Skin epidermis (tissue), 12 donors: ENCODE measurements at regions not wholly inside any gene's neighbourhood (a gene's known extent, or its start where the extent isn't known, plus 50 kb on each side); places are given as distances from the start of the nearest gene placed in this dataset.
"Not testable (repeated sequence)": the region's sequence is repeated elsewhere in the genome, so short reads cannot be mapped to it uniquely, and the experiment has no call there.

Source experiments
- H3K27ac ChIP-seq, 21 experiments: fragments of 200-600 bp; sonication (generic) in 11 of 21; one replicate each; pipeline ENCODE4 v1.5.0; 2020; ENCODE audit warnings: mild to moderate bottlenecking in 3 of 21, inconsistent platforms in 2 of 21, moderate library complexity in 2 of 21
- H3K4me3 ChIP-seq, 7 experiments: fragments of 200-600 bp; sonication (generic) in 2 of 7; one replicate each; pipeline ENCODE4 v1.5.0; 2020; ENCODE audit warnings: inconsistent platforms in 2 of 7, mild to moderate bottlenecking in 2 of 7, moderate library complexity in 1 of 7

DNA sequence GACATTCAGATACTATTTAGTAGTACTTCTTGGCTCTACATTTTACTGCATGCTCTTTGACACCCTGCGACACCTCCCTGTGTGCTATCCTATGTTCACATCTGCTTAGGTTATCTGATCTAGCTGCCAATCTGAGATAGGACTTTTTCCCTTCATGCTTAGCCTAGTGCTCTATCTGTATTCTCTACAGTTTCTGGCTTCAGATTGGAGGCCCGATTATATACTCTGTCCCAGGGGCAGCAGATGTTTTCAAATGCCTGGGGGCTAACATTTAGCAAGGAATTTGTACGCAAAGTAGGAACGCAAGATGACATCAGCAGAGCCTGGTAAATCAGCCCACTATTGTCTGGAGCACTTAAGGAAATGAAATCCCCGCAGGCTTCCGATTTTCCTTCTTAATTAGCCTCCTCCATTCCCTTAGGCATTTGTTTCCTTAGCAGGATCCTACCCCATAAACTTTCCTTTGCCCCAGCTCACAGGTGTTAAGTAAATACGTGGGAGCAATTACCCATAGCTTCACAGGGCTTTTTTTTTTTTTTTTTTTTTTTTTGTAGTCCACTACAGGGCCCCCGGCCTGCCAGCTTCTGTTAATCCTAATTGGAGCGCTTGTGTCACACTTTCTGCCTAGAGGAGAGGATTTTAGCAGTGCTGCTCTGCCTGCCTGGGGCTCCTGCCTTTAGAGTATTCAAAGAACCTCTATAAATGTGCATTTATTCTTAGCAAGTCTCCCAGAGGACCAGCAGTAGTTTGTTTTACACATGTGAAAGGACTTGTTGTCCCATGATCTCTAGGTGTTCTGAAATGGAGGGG lies 61.1 kb upstream of the LPAR1 start:
- no peak overlapping the region for H3K27ac ChIP-seq
- no peak overlapping the region for H3K4me3 ChIP-seq

- Histone ChIP-seq H3K4me3 (no peak overlapping the region), H3K27ac (no peak overlapping the region)
These were observed 59.8 kb upstream of the LPAR1 start for GRCh38 chr9:111098093-111098492.

DNA sequence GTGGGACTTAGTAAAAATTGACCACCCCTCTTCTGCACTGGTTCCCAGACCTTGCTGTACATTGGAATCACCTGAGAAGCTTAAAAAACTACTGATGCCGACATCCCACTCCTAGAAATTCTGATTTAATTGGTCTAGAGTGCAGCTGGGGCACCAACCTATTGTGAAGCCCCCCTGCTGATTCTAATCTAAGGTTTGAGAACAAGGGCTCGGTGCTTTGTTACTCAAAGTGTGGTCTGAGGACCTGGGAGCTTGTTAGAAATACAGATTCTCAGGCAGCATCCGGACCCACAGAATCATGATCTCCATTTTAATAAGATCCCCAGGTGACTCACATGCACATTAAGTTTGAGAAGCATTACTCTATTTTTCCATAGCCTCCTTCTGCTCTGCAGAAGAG lies 57.8 kb upstream of the LPAR1 start:
- Histone ChIP-seq H3K4me3 (no peak overlapping the region), H3K27ac (no peak overlapping the region)

DNA sequence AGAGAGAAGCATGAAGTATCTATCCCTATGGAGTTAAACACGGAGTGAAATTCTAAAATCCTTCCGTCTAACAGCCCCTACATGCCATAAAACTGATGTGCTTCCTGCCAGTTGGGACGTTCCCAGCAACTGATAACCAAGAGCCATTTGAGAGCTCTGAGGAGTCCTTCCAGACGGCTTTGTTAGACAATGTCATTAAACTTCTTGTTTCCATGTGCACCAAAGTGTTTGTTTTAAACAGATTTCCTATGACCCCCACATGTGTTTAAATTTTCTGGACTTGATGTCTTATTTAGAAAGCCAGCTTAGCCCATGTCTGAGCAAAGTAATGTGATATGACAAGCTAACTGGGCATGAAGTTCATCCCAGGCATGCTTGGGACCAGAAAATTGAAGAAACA lies 57.2 kb upstream of the LPAR1 start:
- Histone ChIP-seq H3K4me3 (no peak overlapping the region), H3K27ac (peak overlapping the region in 3 of 21 experiments; percentile 56 to 66 (median 60))

GRCh38 chr9:111094958-111095357 lies 56.7 kb upstream of the LPAR1 start:
- Histone ChIP-seq H3K27ac (peak overlapping the region in 4 of 21 experiments; percentile 33 to 66 (median 60)), H3K4me3 (no peak overlapping the region)

DNA sequence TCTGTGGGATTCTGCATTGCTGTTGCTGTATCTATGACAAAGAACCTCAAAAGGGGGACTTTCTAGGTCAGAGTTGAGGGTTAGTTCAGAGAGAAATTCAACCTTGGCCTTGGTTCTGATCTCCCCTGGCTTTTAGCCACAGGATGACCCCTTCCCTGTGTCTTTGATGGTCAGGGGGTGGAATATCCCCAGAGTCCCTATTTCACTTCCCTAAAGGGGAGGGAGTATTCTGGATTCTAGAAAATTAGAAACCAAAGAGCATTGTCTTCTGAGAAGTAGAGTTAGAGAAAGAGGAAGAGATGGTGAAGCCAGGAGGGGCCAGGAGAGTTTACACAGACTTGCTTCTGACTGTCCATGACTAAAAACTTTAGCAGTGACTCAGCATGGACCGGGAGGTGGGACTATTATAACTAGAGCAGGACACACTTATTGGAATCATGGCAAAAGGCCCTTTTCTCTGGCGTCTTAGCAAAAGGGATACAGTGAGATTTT lies 56.2 kb upstream of the LPAR1 start:
- peak overlapping the region in 5 of 21 experiments; percentile 33 to 69 (median 66) for H3K27ac ChIP-seq
- no peak overlapping the region for H3K4me3 ChIP-seq

GRCh38 chr9:111092167-111092566 lies 53.9 kb upstream of the LPAR1 start:
- not testable (repeated sequence) for H3K27ac ChIP-seq, H3K4me3 ChIP-seq
